Superior temporal gyrus (tissue), 1 donor: ENCODE measurements at regions not wholly inside any gene's neighbourhood (a gene's known extent, or its start where the extent isn't known, plus 50 kb on each side); places are given as distances from the start of the nearest gene placed in this dataset.
"Not testable (repeated sequence)": the region's sequence is repeated elsewhere in the genome, so short reads cannot be mapped to it uniquely, and the experiment has no call there.

Source experiments
- DNase-seq: peaks from one replicate; pipeline ENCODE4 v3.0.0-alpha.2; 2016; ENCODE audit errors: extremely low spot score

GRCh38 chr6:55955684-55956083, 80.3 kb upstream of the BMP5 start:
- no peak for DNase-seq

GRCh38 chr6:55954436-55954835, 79.0 kb upstream of the BMP5 start:
- no peak for DNase-seq

- peak; percentile 73 for DNase-seq
These were observed 77.9 kb upstream of the BMP5 start for GRCh38 chr6:55953335-55953734.

- no peak for DNase-seq
These were observed 74.9 kb upstream of the BMP5 start for GRCh38 chr6:55950071-55950814.

GRCh38 chr6:55943329-55943728, 67.9 kb upstream of the BMP5 start:
- no peak for DNase-seq

- DNase-seq, result no peak
These were observed 66.3 kb upstream of the BMP5 start for GRCh38 chr6:55941702-55942101.

- no peak for DNase-seq
These were observed 62.7 kb upstream of the BMP5 start for GRCh38 chr6:55937951-55938690.

GRCh38 chr6:55937261-55937947, 62.0 kb upstream of the BMP5 start:
- DNase-seq, result no peak

GRCh38 chr6:55931101-55931500, 55.7 kb upstream of the BMP5 start:
- DNase-seq, result no peak

- DNase-seq, result not testable (repeated sequence)
These were observed 52.3 kb upstream of the BMP5 start for GRCh38 chr6:55927713-55928112.

- DNase-seq, result no peak
These were observed 49.9 kb upstream of the BMP5 start for GRCh38 chr6:55925292-55925691.
